ENCODE measurements at regions not wholly inside any gene's neighbourhood (a gene's known extent, or its start where the extent isn't known, plus 50 kb on each side); places are given as distances from the start of the nearest gene placed in this dataset.
A peak's percentile ranks its signal among the peaks of the same experiment; 100 is the strongest.
"Not testable (repeated sequence)": the region's sequence is repeated elsewhere in the genome, so short reads cannot be mapped to it uniquely, and the experiment has no call there.

DNA sequence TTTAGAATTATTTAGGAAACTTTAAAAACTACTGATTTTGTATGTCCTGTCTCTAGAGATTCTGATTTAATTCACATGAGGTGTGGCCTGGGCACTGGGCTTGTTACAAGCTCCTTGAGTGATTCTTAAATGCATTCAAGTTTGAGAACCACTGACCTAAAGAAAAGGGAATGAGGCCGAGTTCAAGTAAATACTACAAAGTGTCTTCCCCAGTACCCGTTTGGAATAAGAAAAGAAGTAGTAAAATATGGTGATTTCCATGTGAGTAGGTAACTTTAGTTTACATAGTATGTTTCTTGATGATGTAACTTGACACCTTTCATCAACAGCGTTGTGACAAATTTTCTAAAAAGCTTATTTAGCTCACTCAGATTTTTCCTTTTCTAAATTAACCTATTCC lies 1022.9 kb upstream of the NRXN1 start:
- no peak for DNase-seq (ENCODE audit: low read depth, low spot score)

DNA sequence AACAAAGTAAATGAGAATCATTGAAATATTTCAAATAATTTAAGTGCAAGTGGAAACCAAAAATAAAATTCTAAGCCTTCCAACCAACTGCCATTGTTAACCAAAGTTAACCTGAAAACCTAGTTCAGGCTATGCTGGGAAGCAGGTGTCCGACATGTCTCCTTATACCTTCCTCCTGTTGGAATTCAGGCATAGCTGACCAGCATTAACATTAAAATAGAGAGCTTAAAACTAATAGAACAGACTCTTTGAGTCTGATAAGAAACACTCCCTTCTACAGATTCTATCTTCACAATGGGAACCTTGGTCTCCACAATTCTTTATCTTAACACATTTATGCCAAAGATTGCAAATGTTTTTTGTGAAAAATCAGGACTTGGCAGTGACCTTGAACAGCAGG lies 1004.9 kb upstream of the NRXN1 start:
- no peak for DNase-seq (ENCODE audit: low read depth, low spot score)

DNA sequence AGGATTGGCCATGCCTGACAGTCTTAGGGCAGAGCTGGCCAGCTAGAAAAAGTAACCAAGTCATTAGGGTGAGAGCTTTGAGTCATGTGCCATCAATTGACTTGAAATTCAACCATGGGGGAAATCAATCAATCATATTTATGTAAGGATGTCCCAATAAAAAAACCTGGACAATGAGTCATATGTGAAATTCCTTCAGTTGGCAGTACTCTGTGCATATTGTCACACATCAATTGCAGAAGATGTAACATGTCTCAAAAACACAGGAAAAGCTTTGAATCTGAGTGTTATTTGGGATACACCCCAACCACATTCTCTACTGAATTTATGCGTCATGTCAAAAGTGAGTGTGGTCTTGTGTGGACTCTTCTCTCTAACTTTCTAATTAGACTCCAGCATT lies 1004.1 kb upstream of the NRXN1 start:
- no peak for DNase-seq (ENCODE audit: low read depth, low spot score)

DNA sequence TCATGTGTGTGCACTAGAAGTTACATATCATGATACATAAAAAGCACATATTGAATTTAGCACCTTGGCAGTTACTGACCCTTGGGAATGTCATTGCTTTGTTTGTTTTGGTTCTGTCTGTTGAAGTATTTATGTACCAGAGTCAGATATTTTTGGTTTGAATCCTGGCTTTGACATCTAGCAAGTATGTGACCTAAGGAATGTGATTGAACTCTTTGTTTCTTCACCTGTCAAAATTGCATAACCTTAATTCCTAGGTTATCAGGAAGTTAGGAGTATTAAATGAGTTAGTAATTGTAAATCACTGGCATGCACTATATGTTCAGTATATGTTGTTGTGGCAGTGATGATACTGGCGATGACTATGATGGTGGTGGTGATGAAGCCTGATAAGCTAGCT lies 1003.5 kb upstream of the NRXN1 start:
- no peak for DNase-seq (ENCODE audit: low read depth, low spot score)

DNA sequence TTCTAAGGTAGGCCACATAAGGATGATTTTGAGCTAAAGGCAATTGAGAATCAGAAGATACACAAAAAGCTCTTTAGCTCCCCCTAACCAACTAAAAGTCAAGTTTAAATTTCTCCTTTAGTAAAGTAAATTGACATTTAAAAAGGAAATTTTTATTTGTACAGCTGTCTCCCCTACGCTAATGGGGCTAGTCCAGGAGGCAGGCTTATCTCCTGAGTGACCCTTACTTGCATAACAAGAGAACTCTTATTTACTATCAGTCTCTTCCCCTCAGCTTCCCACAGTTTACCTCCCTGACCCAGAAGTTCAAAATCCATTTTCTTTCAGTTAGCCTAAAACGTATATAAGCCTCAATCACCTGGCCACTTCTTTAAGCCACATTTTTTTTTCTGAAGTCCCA lies 1002.8 kb upstream of the NRXN1 start:
- DNase-seq (ENCODE audit: low read depth, low spot score), result no peak

DNA sequence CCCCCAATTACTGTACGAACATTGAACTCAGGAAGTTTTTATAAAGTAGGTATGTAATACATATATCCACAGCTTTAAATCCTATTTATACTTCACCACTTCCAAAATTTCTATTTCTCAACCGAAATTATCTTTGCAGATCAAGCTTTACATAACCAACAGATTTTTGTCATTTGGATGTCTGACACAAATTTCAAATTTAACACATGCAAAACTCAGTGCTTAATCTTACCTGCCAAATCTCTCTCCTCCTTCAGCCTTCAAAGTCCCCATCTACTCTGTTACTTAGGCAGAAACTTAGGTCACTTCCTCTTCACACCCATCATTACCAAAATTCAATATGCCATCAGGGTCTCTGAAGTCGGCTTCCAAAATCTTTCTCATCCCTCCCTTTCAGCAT lies 990.1 kb upstream of the NRXN1 start:
- DNase-seq (ENCODE audit: low read depth, low spot score), result no peak

DNA sequence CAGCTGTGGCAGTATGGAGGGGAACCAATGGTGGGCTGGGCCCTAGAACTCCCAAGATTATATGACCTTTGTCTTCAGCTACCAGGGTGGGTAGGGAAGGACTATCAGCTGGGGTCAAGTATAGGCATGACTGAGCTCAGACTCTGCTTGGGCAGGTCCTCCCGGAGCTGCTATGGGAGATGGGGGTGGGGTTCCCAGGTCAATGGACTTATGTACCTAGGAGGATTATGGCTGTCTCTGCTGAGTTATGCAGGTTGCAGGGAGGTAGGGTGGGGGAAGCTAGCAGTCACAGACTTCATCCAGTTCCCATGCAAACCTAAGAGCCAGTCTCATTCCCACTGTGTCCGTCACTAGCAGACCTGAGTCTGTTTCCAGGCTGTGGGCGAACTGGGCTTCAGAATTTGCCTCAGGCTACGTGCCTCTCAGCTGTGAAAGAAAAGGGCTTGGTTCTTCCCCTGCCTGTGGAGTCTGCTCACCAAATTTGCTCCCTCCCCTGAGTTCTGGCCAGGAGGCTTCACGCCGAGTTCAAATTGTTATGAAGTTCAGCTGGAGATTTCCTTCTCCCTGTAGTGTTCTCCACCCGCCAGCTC lies 985.8 kb upstream of the NRXN1 start:
- DNase-seq (ENCODE audit: low read depth, low spot score), result no peak

DNA sequence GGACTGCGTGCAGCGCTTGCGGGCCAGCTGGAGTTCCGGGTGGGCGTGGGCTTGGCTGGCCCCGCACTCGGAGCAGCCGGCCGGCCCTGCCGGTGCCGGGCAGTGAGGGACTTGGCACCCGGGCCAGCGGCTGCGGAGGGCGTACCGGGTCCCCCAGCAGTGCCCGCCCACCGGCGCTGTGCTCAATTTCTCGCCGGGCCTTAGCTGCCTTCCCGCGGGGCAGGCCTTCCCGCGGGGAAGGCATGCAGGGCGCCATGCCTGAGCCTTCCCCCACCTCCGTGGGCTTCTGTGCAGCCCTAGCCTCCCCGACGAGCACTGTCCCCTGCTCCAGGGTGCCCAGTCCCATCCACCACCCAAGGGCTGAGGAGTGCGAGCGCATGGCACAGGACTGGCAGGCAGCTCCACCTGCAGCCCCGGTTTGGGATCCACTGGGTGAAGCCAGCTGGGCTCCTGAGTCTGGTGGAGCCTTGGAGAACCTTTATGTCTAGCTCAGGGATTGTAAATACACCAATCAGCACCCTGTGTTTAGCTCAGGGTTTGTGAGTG lies 975.0 kb upstream of the NRXN1 start:
- DNase-seq (ENCODE audit: low read depth, low spot score), result not testable (repeated sequence)

DNA sequence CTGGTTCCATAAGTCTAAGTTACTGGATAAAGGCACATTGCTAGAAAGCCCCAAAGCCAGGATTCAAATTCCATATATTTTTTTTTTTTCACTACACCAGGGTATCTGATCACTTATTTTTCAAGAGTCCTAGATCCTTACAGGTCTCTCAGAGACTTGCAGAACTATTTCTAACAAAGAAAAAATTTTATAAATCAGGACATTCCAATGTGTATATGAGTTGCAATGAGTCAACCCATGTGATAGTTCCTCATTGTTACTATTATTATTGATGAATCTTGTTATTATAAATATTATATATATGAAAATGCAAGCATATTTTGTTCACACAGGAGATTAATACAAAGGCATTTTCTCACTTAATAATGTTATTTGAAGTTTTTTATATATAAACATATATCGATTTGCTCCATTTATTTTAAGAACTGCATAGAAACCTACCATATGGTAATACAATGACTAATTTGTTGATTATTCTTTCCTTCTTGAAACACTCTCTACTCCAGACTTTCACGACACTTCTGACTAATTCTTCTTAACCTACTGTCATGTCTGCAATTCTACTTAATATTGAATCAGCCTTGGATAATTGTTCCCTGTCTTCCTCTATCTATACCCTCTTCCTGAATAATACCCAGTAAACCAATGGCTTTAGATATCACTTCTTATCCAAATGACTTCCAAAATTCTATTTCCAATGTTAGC lies 968.4 kb upstream of the NRXN1 start:
- DNase-seq (ENCODE audit: low read depth, low spot score), result no peak

DNA sequence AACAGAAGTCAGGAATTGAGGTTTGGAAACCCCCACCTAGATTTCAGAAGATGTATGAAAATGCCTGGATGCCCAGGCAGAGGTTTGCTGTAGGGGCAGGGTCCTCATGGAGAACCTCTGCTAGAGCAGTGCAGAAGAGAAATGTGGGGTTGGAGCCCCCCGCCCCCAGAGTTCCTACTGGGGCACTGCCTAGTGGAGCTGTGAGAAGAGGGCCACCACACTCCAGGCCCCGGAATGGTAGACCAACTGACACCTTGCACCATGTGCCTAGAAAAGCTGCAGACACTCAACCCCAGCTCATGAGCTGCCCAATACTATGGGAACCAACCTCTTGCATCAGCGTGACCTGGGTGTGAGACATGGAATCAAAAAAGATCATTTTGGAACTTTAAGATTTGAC lies 967.0 kb upstream of the NRXN1 start:
- DNase-seq (ENCODE audit: low read depth, low spot score), result no peak

DNA sequence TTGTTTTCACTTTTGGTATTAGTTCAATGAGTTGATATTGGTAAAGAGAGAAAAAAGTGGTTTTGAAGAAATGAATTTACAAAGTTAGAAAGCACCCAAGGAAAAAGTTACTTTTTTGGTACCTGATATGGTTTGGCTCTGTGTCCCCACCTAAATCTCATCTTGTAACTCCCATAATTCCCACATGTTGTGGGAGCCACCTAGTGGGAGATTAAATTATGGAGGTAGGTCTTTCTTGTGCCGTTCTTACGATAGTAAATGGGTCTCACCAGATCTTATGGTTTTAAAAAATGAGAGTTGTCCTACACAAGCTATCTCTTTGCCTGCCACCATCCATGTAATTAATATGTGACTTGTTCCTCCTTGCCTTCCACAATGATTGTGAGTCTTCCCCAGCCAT lies 965.6 kb upstream of the NRXN1 start:
- no peak for DNase-seq (ENCODE audit: low read depth, low spot score)

DNA sequence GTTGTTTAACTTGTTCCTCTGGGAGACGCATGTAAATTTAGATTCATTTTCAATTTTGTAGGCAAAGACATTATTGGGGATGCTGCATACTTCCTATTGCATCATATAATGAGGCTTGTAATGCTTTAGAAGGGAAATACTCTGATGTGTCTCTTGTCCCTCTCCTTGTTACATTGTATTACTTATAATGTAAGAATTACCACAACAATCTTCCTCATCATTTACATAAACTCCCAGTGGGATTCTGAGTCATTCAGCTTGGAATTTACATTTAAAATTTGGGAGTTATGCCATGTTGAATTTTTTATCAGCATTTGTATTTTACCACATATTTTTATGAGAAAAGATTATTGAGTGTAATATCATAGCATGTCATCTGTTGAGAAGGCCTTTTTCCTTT lies 963.4 kb upstream of the NRXN1 start:
- peak; percentile 37 for DNase-seq (ENCODE audit: low read depth, low spot score)

DNA sequence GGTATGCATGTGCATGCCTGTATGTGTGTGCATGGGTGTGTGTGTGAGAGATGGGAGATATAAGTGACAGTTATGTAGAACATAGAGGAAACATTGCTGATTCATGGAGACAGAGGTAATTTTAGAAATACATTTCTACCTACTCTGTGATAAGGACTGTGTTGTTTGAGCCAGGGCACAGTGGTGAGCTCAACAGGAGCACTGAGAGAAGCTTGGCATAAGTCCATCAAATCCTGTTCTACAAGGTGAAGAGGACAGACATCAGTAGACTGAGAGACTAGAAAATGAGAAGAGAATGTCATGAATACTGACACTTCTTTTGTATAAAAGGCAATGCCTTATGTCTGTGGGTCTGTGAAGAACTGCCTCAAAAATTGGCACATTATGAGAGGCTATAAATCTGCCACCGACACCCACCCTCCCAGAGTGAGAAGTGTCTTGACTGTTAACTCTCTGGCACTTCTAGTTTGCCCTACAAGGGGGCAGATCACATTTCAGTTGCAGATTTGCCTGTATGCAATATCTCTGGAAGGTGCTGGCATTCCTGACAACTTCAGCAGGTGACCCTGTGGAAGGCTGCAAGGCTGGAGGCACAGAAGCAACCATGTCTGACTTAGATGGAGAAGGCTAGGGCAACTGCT lies 962.3 kb upstream of the NRXN1 start:
- no peak for DNase-seq (ENCODE audit: low read depth, low spot score)

DNA sequence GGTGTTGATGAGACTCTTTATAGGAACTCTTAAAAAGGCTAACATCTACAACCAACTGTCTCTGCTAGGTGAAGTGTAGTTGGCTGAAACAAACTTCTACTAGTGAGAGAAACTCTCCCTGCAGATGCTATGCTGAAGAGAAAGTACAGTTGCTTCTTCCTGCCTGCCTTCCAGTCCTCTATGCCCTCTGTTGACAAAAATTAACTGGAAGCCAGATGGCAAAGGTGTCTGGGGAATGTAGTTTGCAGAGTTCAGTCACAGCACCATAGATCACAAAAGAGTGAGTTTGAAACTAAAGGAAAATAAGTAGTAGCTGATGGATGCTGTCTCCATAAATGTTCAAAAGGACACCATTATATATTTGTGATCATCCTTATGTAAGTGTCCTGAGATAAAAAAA lies 958.8 kb upstream of the NRXN1 start:
- DNase-seq (ENCODE audit: low read depth, low spot score), result no peak

DNA sequence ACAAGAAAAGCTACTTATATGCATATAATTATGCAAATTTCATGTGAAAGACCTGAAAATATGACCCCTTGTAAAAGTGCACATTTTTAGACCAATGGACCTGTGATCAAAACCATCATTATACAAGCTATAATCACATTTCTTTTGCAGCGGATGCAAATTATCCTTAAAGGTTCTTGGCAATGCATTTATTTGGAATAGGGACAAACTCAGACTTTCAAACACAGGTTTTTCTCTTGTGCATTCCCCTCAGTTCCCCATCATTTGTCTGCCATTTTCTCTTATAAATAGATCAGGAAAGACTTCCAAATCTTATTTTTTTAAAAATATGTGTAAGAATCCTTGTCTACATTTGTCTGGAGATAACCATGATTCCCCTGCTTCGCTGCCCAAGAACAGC lies 954.2 kb upstream of the NRXN1 start:
- no peak for DNase-seq (ENCODE audit: low read depth, low spot score)

DNA sequence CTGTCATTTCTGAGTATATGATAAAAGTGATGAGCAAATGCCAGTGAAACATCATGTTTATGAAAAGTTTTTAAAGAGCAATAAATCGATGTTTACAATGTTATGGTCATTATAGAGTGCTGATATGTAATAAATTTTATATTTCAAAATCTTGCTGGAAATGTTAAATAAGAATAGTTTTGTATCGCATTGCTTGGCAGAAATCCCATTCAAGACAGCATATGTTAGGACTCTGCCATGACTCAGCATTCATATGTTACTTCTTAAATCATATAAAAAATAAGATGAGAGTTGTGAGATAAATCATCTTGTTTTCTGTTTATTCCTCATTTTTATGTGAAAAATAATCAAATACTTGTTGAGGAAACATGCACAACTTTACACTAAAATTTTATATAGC lies 949.9 kb upstream of the NRXN1 start:
- no peak for DNase-seq (ENCODE audit: low read depth, low spot score)

DNA sequence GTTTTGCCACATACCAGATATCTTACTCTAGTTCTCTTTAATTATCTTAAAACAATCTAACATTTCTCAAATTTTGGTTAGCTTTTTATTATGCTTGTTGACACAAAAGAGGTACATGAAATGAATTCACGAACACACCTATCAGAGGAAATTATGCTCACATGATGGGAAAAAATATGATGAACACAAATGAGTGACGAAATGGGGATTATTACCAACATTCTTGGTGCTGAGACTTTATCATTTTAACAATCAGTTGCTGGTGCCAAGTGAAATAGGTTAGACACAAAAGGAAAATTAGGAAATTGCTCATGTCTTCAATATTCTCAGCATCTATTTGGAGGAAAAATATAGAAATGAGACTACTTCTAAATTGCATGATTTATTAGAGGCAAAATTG lies 944.7 kb upstream of the NRXN1 start:
- no peak for DNase-seq (ENCODE audit: low read depth, low spot score)

DNA sequence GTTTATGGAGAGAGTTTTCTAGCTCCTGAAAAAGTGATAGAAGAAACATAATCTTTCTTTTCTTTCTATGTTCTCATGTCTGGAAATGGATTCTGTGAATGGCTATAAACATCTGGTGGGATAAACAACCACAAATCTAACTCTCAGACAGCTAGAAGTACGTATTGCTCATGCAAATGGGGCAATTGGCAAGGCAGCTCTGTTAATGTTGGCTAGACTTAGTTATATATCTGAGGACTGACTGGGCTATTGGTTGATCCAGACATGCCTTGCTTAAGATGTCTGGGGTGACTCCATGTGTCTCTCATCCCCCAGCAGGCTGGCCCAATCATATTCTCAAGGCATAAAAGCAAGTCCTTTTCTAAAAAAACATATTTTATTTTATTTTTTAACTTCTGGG lies 939.2 kb upstream of the NRXN1 start:
- DNase-seq (ENCODE audit: low read depth, low spot score), result no peak

DNA sequence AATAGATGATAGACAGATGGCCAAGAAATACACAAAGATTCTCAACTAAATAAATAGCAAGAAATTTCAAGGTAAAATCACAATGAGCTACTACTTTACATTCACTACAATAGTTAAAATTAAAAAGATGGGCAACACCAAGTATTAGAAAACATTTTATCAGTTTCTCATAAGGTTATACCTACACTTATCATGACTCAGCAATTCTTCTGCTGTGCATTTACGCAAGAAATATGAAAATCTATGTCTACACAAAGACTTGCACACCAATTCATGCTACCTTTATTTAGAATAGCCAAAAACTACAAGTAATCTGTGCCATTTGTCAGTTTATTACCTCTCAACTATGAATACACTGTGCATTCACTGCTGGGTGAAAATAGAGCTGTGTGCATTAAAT lies 937.4 kb upstream of the NRXN1 start:
- no peak for DNase-seq (ENCODE audit: low read depth, low spot score)

DNA sequence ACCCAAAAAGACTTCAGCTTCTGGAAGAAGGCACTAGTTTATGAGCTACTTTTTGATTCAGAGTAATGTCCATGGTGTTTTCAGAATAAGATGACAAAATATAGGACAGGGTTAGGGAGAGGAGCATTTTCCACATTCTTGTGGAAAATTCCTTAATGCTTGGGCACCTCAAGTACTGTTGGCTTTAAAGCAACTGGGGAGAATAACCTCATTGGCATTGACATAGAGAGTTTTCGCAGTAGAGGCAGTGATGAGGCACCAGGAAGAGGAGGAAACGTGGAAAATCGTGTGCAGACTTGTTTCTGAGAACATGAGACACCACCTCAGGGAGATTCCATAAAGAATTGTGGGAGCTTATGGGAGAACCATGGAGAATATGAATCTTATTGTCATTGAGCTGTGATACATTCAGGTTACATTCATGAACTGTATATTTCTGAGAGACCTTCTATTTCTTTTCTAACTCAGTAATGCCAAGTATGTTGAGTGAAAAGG lies 929.0 kb upstream of the NRXN1 start:
- peak; percentile 27 for DNase-seq (ENCODE audit: low read depth, low spot score)

DNA sequence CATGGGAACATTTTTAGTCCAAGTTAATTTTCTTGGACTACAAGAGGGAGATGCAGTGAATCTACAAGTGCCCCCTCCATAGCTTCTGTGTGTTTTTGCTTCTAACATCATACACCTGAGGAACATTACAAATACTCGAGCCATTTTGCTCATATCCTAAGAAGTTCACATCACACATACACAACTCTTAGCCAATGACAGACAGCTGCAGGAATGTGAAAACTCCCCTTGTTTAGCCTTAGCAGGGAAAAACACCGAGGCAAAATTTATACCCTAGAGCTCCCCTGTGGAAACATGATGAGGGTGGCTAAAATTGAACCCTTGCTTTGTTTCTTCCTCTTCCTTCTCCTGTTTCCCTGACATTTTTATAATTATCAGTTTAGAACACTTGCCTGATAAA lies 928.3 kb upstream of the NRXN1 start:
- DNase-seq (ENCODE audit: low read depth, low spot score), result no peak

DNA sequence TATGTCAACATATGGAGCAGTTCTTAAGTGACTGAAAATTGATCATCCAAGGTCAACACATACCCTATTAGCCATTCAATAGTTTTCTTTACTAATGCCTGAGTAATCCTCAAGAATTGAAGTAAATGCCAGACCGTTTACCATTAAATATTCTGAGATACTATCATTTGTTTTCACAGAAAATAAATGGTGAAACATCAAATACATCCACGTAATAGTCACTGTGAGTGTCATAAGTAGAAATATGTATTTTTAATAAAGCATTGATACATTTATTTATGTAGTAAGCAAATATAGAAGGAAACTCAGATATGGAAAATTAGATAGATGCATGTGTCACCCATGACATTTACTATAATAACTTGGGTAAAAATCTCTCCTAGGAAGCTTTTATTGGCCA lies 927.8 kb upstream of the NRXN1 start:
- no peak for DNase-seq (ENCODE audit: low read depth, low spot score)

DNA sequence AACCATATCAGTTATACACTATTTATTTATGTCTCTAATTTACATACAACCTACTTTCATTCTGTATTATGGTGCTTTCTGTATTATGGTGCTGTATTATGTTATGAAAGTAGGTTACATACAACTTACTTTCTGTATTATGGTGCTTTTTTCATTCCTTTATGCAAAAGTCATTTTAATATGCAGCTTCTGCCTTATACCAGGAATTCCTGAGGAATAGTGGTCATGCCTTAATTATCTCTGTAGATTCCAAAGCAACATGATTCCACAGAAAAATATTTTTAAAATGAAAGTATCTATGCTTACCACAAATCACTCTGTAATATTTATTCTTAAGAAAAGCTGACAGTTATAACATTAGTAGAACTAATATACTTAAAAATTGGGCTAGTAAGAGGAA lies 922.0 kb upstream of the NRXN1 start:
- DNase-seq (ENCODE audit: low read depth, low spot score), result peak; percentile 2
